ENCODE measurements at regions not wholly inside any gene's neighbourhood (a gene's known extent, or its start where the extent isn't known, plus 50 kb on each side); places are given as distances from the start of the nearest gene placed in this dataset.
"Not testable (repeated sequence)": the region's sequence is repeated elsewhere in the genome, so short reads cannot be mapped to it uniquely, and the experiment has no call there.

DNA sequence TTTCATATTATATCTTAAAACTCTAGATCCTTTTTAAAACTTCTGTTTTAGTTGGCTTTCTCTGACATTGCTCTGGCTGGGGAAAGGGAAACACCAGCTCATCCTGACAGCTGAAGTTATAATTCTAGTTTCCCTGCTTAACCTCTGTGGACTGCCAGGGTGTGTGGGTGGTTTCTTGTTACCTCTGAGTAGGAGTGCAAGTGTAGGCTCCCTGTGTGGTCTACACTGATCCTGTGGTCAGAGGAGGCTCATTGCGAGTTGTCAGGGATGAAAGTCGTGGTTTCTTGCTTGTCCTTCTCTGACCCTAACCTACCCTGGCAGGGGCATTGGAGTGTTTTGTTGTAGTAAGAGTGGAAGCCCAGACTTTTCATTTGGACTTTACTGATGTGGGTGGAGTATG, 221.0 kb downstream of the UTP18 start:
- Histone ChIP-seq H3K36me3 (no peaks in the 10 kb centered on the region), H3K27ac (no peak overlapping the region), H3K4me1 (no peaks in the 10 kb centered on the region), H3K4me3 (no peak overlapping the region), H3K27me3 (no peaks in the 10 kb centered on the region), H3K9me3 (peaks cover 0 to 4% of the 10 kb centered on the region in 2 donors)
- intact Hi-C loops (cut with DNase I; ENCODE audit: low total_unique reads): no loop called here
- DNase-seq: no peak
- TF ChIP-seq, protein P1, sequence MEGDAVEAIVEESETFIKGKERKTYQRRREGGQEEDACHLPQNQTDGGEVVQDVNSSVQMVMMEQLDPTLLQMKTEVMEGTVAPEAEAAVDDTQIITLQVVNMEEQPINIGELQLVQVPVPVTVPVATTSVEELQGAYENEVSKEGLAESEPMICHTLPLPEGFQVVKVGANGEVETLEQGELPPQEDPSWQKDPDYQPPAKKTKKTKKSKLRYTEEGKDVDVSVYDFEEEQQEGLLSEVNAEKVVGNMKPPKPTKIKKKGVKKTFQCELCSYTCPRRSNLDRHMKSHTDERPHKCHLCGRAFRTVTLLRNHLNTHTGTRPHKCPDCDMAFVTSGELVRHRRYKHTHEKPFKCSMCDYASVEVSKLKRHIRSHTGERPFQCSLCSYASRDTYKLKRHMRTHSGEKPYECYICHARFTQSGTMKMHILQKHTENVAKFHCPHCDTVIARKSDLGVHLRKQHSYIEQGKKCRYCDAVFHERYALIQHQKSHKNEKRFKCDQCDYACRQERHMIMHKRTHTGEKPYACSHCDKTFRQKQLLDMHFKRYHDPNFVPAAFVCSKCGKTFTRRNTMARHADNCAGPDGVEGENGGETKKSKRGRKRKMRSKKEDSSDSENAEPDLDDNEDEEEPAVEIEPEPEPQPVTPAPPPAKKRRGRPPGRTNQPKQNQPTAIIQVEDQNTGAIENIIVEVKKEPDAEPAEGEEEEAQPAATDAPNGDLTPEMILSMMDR (IDR thresholded peaks at IDR 0.05): no peak
- TF ChIP-seq POLR2A (IDR thresholded peaks at IDR 0.05): no peak

DNA sequence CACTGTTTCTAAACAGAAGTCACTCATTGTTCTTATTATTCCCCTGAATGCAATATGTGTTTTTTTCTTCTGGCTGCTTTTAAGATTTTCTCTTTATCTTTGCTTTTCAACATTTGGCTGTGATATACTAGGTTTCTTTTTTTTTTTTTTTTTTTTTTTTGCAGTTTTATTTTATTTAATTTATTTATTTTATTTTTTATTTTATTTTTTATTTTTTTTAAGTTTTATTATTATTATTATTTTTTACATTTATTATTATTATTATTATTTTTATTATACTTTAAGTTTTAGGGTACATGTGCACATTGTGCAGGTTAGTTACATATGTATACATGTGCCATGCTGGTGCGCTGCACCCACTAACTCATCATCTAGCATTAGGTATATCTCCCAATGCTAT, 221.9 kb downstream of the UTP18 start:
- DNase-seq; H3K27me3 ChIP-seq; H3K36me3 ChIP-seq; H3K4me1 ChIP-seq; intact Hi-C loops (cut with DNase I; ENCODE audit: low total_unique reads); H3K27ac ChIP-seq; H3K9me3 ChIP-seq; H3K4me3 ChIP-seq: not testable (repeated sequence)

GRCh38 chr17:51486091-51486490, 225.7 kb downstream of the UTP18 start:
- H3K9me3 ChIP-seq: peaks cover 0 to 4% of the 10 kb centered on the region in 2 donors
- no peak for DNase-seq
- no peak overlapping the region for H3K27ac ChIP-seq
- no peaks in the 10 kb centered on the region for H3K36me3 ChIP-seq
- intact Hi-C loops (cut with DNase I; ENCODE audit: low total_unique reads): no loop called here
- H3K27me3 ChIP-seq: no peaks in the 10 kb centered on the region
- H3K4me1 ChIP-seq: no peaks in the 10 kb centered on the region
- H3K4me3 ChIP-seq: no peak overlapping the region
- TF ChIP-seq POLR2A (IDR thresholded peaks at IDR 0.05): no peak
- TF ChIP-seq, protein P1 (IDR thresholded peaks at IDR 0.05): no peak

GRCh38 chr17:51486885-51487520, 226.7 kb downstream of the UTP18 start:
- Histone ChIP-seq H3K27me3 (no peaks in the 10 kb centered on the region), H3K27ac (no peak overlapping the region), H3K9me3 (no peaks in the 10 kb centered on the region), H3K36me3 (no peaks in the 10 kb centered on the region), H3K4me3 (no peak overlapping the region), H3K4me1 (no peaks in the 10 kb centered on the region)
- intact Hi-C loops (cut with DNase I; ENCODE audit: low total_unique reads): no loop called here
- DNase-seq: no peak
- TF ChIP-seq POLR2A (IDR thresholded peaks at IDR 0.05): no peak
- TF ChIP-seq, protein P1 (IDR thresholded peaks at IDR 0.05): no peak

- no peak overlapping the region for H3K4me3 ChIP-seq
- intact Hi-C loops (cut with DNase I; ENCODE audit: low total_unique reads): no loop called here
- H3K27ac ChIP-seq: no peak overlapping the region
- no peaks in the 10 kb centered on the region for H3K9me3 ChIP-seq
- no peak for DNase-seq
- no peaks in the 10 kb centered on the region for H3K36me3 ChIP-seq
- H3K27me3 ChIP-seq: no peaks in the 10 kb centered on the region
- TF ChIP-seq POLR2A (IDR thresholded peaks at IDR 0.05): no peak
- TF ChIP-seq, protein P1 (IDR thresholded peaks at IDR 0.05): no peak
- H3K4me1 ChIP-seq: no peaks in the 10 kb centered on the region
These were observed 227.6 kb downstream of the UTP18 start for GRCh38 chr17:51487947-51488346.

GRCh38 chr17:51491416-51491815, 231.1 kb downstream of the UTP18 start:
- no peak for TF ChIP-seq POLR2A (IDR thresholded peaks at IDR 0.05)
- TF ChIP-seq, protein P1 (IDR thresholded peaks at IDR 0.05): no peak
- Histone ChIP-seq H3K27me3 (no peaks in the 10 kb centered on the region), H3K4me3 (no peak overlapping the region), H3K4me1 (no peaks in the 10 kb centered on the region), H3K9me3 (no peaks in the 10 kb centered on the region), H3K27ac (no peak overlapping the region), H3K36me3 (no peaks in the 10 kb centered on the region)
- no peak for DNase-seq
- intact Hi-C loops (cut with DNase I; ENCODE audit: low total_unique reads): no loop called here

Data from uterus (tissue), 3 donors.